ENCODE measurements at regions not wholly inside any gene's neighbourhood (a gene's known extent, or its start where the extent isn't known, plus 50 kb on each side); places are given as distances from the start of the nearest gene placed in this dataset.

- TF ChIP-seq CTCF (IDR thresholded peaks at IDR 0.05) (no peak), ZFX (IDR thresholded peaks at IDR 0.05; ENCODE audit: borderline replicate concordance) (no peak)
- H3K27ac ChIP-seq, result no peak overlapping the region
Measured at GRCh38 chr13:44252938-44253337, 120.7 kb upstream of the SERP2 start.

DNA sequence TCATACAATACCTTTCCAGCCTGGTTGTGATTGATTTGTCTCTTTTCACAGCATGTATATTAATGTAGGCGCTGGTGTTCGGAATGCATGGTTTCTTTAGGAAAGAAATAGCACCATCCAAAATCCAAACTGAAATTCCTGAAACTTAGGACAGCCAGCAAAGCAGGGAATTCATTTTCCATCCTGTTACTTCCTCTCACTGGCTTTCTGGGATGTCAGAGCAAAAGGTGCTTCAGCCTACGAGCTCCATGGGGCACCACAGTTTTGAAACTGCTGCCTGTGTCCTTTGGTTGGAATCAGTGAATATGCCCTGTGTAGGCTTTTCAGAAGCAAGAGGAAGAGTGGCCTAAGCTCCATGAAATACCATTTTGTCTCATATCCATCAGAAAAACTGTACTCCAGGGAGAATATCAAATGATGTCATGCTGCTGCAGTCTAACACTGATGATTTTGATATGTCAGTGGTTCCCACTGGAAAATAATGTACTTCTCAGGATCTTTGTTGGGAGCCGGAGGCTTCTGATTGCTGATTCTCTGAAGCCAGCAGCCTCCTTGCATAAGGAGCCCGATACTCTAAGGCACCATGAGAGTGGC lies 117.8 kb upstream of the SERP2 start:
- no peak for TF ChIP-seq CTCF (IDR thresholded peaks at IDR 0.05)
- no peak for TF ChIP-seq ZFX (IDR thresholded peaks at IDR 0.05; ENCODE audit: borderline replicate concordance)

GRCh38 chr13:44257796-44258195 lies 115.8 kb upstream of the SERP2 start:
- H3K27ac ChIP-seq, result no peak overlapping the region
- no peak for TF ChIP-seq ZFX (IDR thresholded peaks at IDR 0.05; ENCODE audit: borderline replicate concordance)
- TF ChIP-seq CTCF (IDR thresholded peaks at IDR 0.05), result no peak

More for the DNA sequence above, 117.8 kb upstream of the SERP2 start:
- H3K27ac ChIP-seq, result no peak overlapping the region

- H3K27ac ChIP-seq, result no peak overlapping the region
- TF ChIP-seq ZFX (IDR thresholded peaks at IDR 0.05; ENCODE audit: borderline replicate concordance), result no peak
Measured at GRCh38 chr13:44259045-44260027, 114.3 kb upstream of the SERP2 start.

- TF ChIP-seq ZFX (IDR thresholded peaks at IDR 0.05; ENCODE audit: borderline replicate concordance), result no peak
- TF ChIP-seq CTCF (IDR thresholded peaks at IDR 0.05), result no peak
- H3K27ac ChIP-seq, result no peak overlapping the region
Measured at GRCh38 chr13:44260336-44260735, 113.3 kb upstream of the SERP2 start.

GRCh38 chr13:44263751-44264620 lies 109.6 kb upstream of the SERP2 start:
- TF ChIP-seq CTCF (IDR thresholded peaks at IDR 0.05), result no peak
- no peak for TF ChIP-seq ZFX (IDR thresholded peaks at IDR 0.05; ENCODE audit: borderline replicate concordance)
- H3K27ac ChIP-seq, result no peak overlapping the region

- no peak for TF ChIP-seq ZFX (IDR thresholded peaks at IDR 0.05; ENCODE audit: borderline replicate concordance)
- no peak for TF ChIP-seq CTCF (IDR thresholded peaks at IDR 0.05)
- no peak overlapping the region for H3K27ac ChIP-seq
Measured at GRCh38 chr13:44266305-44266704, 107.3 kb upstream of the SERP2 start.

Data from 22Rv1 (cell line).